ENCODE measurements at regions not wholly inside any gene's neighbourhood (a gene's known extent, or its start where the extent isn't known, plus 50 kb on each side); places are given as distances from the start of the nearest gene placed in this dataset.
"Not testable (repeated sequence)": the region's sequence is repeated elsewhere in the genome, so short reads cannot be mapped to it uniquely, and the experiment has no call there.

GRCh38 chr12:34168507-34168906 is 146.2 kb downstream of the ALG10 start:
- DNase-seq; intact Hi-C loops (cut with DNase I, micrococcal nuclease); ATAC-seq: not testable (repeated sequence)

GRCh38 chr12:34186492-34186891 is 164.2 kb downstream of the ALG10 start:
- ATAC-seq = no peak
- intact Hi-C loops (cut with DNase I, micrococcal nuclease) = no loop called here
- DNase-seq = no peak

DNA sequence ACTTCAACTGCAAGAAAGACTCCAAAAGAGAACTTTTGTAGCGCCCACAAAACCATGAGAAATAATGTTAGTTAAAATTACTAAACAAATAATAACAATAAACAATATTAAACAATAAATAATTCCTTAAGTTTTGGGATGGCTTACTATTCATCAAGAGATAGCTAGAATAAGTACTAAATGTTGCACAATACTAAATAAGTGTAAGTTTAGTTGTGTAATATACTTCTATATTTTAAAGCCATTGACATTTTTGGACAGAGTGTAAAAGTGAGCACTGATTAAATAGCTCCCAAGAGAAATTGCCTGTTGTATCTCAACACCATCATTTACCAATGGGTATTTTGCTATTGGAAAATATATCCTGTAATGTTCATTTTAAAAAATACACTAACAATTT is 166.7 kb downstream of the ALG10 start:
- intact Hi-C loops (cut with DNase I, micrococcal nuclease) = no loop called here
- ATAC-seq (no peak), DNase-seq (no peak)

GRCh38 chr12:34190054-34190453 is 167.8 kb downstream of the ALG10 start:
- ATAC-seq (no peak), DNase-seq (no peak)
- intact Hi-C loops (cut with DNase I, micrococcal nuclease) = no loop called here

DNA sequence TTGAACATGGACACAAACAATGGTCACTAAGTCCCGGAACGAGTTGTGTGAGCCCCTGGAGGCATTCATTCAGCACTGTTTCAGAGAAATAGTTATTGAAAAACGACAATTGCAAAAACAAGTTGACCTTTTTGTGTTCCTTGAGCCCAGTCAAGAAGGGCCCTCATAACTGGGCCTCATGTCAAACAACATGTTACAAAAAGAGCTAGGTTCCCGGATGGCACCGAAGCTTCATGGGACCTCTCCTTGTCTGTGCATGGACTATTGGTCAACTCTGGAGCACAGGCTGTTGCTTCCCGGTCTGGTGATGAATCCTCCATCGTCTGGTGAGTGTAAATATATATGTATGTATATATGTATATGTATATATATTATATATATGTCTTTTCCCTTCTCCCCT is 176.6 kb downstream of the ALG10 start:
- intact Hi-C loops (cut with DNase I, micrococcal nuclease) = no loop called here
- no peak for DNase-seq
- ATAC-seq = no peak

GRCh38 chr12:34203866-34204620 is 181.7 kb downstream of the ALG10 start:
- ATAC-seq (no peak), DNase-seq (no peak)
- intact Hi-C loops (cut with DNase I, micrococcal nuclease) = no loop called here

GRCh38 chr12:34204830-34205285 is 182.6 kb downstream of the ALG10 start:
- DNase-seq = no peak
- intact Hi-C loops (cut with DNase I, micrococcal nuclease) = no loop called here
- no peak for ATAC-seq

GRCh38 chr12:34205401-34205800 is 183.1 kb downstream of the ALG10 start:
- intact Hi-C loops (cut with DNase I, micrococcal nuclease) = no loop called here
- DNase-seq (no peak), ATAC-seq (no peak)

DNA sequence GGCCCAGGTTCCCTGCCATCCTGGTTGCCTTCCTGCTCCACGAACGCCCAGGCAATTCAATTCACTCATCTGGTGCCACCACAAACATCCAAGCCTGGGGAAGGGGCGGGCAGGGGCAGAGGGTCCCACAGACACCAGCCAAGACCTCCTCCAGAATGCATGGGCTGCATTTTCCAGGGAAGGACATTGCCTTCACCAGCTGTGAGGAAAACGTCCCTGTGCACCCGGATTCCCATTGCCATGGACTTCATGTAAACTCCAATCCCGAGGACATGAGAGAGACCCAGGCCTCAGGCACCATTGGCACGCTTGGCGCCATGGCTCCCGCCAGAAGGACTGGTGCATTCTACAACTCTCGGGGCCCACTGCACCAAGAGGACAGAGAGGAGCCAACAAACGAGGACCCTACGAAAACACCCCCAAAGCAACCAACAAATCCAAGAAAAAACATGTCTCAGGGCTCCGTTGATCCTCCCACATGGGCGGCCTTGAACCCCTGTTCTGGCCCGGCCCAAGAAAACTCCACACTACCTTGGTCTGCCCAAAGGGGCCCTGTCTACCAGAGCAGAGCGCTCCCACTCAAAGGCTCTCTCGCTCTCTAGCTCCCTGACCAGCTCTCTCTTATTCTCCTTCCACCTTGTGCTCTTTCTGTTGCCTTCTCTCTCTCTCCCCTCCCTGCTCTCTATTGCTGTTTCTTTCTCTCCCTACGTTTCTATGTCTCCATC is 183.9 kb downstream of the ALG10 start:
- no peak for ATAC-seq
- intact Hi-C loops (cut with DNase I, micrococcal nuclease) = no loop called here

DNA sequence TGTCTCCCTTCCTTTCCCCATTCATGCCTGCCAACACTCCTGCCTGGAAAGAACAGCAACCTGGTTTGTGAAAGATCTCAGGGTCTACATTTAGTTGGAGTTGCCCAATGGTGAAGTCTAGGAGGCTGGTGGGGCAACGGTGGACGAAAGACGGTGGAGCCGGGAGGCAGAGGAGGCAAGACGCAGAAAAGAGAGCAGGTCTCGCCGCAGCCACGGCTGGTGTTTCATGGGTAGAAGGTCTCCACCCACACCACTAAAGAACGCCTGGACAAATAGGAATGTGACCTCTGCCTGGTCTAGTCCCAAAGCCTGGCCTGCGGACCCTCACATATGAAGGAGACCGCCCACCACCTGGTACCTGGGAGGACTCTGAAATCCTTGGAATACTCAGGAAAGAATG is 185.6 kb downstream of the ALG10 start:
- intact Hi-C loops (cut with DNase I, micrococcal nuclease) = no loop called here
- DNase-seq (no peak), ATAC-seq (no peak)

More for the DNA sequence above, 183.9 kb downstream of the ALG10 start:
- DNase-seq = no peak

DNA sequence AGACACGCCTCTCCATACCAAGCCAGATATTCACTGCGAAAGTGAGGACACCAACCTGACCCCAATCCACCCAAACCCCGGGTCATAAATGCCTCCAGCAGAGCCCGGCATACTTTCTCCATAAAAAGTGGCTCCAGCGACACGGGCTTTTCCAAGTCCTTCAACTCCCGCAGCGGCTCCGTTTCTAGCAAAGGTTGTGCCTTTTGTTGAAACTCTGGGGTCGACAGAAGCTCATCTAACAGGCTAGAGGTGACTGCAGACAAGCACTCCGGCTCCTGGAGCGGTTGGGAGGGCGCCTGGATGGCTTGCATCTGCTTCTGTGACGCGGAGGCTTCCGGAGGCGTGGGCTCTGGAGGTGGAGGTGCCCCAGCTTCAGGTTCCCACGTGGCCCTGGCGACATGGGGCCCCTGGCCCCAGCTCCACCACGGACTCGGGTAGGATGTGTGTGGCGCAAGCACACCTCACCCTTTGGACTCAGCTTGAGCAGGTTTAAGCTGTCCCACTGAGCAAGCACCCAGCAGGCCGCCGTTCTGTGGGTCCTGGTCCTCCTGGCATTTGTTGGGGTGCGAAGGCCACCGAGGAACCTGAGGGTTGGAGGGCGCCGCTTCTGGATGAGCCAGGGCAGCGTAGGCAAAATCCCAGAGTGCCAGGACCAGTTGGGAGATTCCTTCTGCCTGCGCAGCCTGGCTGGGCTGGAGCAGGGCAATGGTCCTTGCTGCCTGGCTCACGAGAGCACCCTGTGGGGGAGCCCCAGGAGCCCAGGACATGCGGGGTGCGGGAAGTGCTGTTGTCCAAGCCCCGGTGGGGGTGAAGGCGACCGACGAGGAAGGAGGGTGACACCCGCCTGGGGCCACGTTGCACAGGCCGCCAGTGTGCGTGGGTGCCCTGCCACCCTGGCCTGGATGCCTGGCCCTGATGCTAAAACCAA is 186.3 kb downstream of the ALG10 start:
- intact Hi-C loops (cut with DNase I, micrococcal nuclease) = no loop called here
- DNase-seq = no peak
- ATAC-seq = no peak

DNA sequence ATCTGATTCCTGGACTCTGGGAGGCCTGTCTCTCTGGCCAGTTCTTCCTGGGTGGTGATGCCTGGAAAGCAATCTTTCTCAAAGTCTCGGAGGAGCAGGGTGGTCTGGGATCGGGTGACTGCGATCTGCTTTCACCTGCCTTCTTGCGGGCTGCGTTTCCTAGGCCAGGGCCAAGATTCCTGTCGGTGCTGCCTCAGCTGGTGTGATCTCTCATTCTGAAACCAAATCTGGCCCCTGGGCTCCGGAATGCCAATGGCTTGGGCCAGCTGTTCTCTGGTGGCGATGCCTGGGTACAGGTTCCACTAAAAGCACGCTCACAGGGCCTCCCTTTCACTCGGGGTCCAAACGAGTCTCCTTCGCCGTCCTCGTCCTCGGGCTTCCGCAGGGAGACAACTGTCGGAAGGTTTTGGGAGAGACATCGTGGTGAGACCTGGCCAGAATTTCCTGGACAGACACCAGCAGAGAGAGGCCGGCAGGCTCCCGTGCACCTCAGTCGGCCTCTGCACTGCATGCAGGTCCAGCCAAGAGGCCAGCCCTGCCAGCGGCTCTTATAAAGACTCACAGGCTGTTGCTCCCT is 187.1 kb downstream of the ALG10 start:
- no peak for ATAC-seq
- no peak for DNase-seq
- intact Hi-C loops (cut with DNase I, micrococcal nuclease) = no loop called here

DNA sequence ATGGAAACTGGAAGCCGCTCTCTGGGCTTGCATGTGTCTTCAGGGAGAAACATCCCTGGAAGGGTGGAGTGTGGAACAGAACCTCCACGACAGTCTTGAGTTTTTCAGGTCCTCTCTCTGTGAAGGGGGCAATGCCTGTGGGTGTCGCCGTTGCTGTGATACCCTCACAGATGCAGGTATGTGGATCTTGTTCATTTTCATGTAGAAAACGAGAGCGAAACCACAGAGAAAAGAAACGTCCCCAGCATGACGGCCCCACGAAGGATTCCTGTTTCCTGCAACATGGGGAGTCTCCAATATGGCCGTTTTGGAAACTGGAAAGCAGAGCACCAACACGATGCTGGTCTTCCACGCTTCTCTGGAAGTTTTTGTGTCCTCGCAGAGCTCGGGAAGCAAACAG is 187.9 kb downstream of the ALG10 start:
- intact Hi-C loops (cut with DNase I, micrococcal nuclease) = no loop called here
- no peak for ATAC-seq
- no peak for DNase-seq

- no peak for DNase-seq
- intact Hi-C loops (cut with DNase I, micrococcal nuclease) = no loop called here
- no peak for ATAC-seq
Measured at GRCh38 chr12:34210689-34211530, 188.6 kb downstream of the ALG10 start.

- no peak for ATAC-seq
Measured at GRCh38 chr12:34212651-34213050, 190.4 kb downstream of the ALG10 start.

GRCh38 chr12:34214011-34214410 is 191.7 kb downstream of the ALG10 start:
- ATAC-seq = no peak
- intact Hi-C loops (cut with DNase I, micrococcal nuclease) = no loop called here

More at GRCh38 chr12:34212651-34213050, 190.4 kb downstream of the ALG10 start:
- no peak for DNase-seq
- intact Hi-C loops (cut with DNase I, micrococcal nuclease) = no loop called here

GRCh38 chr12:34215213-34215892 is 193.1 kb downstream of the ALG10 start:
- intact Hi-C loops (cut with DNase I, micrococcal nuclease) = loop anchor here in 1 of 2 donors (5.0 kb wide), 1 partner anchor 93 kb away; no protein-coding TSS in a partner anchor
- DNase-seq (no peak), ATAC-seq (no peak)

More at GRCh38 chr12:34214011-34214410, 191.7 kb downstream of the ALG10 start:
- no peak for DNase-seq

Measured in left colon (tissue), 2 donors.